Caki2 (cell line): ENCODE measurements at regions not wholly inside any gene's neighbourhood (a gene's known extent, or its start where the extent isn't known, plus 50 kb on each side); places are given as distances from the start of the nearest gene placed in this dataset.

Experiments used
- DNase-seq: peaks from one replicate; pipeline ENCODE4 v3.0.0-alpha.2; 2015; ENCODE audit warnings: low read depth
- in situ Hi-C: cut with HindIII; loops from 2 replicates; pipeline ENCODE4 v1.10.0; 2016; ENCODE audit warnings: low sequenced_read_pairs, low pct_unique_long_range_greater_than_20kb, mixed read lengths

- in situ Hi-C loops: no loop called here
- no peak for DNase-seq
These were observed 1258.2 kb upstream of the ALCAM start for GRCh38 chr3:104108522-104108921.

GRCh38 chr3:104126463-104126862, 1240.2 kb upstream of the ALCAM start:
- in situ Hi-C loops: no loop called here
- DNase-seq: no peak

- DNase-seq: no peak
- in situ Hi-C loops: no loop called here
These were observed 1239.7 kb upstream of the ALCAM start for GRCh38 chr3:104126864-104127553.

DNA sequence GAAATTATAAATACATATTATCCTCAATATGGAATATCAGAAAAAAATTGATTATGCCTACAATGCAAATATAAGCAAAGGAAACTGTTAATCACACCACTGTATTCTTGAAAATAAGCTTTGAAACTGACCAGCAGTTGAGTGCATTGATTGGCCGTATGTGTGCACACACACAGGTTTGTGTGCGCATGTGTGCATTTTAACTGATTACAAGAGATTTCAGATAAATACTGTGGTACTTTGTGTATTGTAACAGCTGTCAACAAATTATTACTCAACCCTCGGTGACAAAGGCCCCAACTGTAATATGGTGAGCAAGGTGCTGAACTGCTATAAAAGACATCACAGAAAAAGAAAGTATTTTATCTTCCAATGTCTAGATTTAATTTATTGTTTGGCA, 1238.9 kb upstream of the ALCAM start:
- in situ Hi-C loops: no loop called here
- no peak for DNase-seq

DNA sequence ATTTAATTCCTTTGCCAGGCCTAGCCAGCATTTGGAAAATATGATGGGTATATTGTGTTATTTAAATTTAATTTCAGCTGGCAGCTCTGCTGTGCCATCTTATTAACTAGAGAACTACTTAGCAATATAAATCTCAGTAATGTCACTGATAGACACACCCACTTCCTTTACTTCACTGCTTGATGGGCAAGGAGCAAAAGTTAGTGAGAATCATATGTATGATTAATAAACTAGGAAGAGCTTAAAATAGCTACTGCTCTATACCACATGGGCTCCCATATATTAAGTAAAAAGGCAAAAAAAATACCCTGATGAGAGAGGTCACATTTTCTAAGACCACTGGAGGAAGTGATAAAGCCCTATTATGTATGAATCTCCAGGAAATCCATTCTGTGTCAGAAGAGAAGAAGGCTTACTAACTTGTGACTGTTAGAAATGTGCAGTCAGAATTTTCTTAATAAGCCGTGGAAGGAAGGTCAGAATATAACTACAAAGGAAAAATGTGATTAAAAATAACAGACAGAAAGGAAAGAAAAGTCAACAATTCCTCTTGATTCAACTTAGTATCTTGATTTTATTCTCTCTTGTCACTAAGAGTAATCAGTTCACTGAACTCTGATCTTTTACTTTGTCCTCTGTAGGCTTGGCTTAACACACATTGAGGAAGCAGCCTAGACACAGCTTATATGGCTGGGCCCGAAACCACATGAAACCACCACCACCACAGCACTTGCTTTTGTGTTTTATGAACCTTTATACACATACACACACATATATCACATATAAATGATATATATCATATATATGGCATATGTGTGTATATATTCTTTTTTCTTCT, 1233.9 kb upstream of the ALCAM start:
- in situ Hi-C loops: no loop called here
- no peak for DNase-seq

- DNase-seq: no peak
These were observed 1233.1 kb upstream of the ALCAM start for GRCh38 chr3:104133630-104134029.

GRCh38 chr3:104137116-104137515, 1229.6 kb upstream of the ALCAM start:
- in situ Hi-C loops: no loop called here

More at GRCh38 chr3:104133630-104134029, 1233.1 kb upstream of the ALCAM start:
- in situ Hi-C loops: no loop called here

DNA sequence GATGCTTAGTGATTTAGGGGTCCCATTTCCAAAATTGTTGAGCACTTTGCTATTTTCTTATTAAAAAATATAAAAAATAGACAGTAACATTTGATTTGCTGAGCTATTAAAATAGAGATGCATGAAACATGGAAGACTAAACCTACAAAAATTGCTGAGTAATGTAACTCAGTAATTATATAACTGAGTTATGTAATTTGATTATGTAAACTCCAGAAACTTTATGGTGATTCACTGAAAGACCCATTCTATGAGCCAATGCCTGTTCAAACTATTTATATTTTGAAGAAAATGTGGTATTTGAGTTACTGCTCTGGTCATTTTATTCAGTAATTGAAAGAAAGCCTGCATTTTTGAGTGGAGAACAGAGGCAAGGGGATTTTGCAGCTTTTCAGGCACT, 1221.5 kb upstream of the ALCAM start:
- no peak for DNase-seq
- in situ Hi-C loops: no loop called here

More at GRCh38 chr3:104137116-104137515, 1229.6 kb upstream of the ALCAM start:
- DNase-seq: no peak

DNA sequence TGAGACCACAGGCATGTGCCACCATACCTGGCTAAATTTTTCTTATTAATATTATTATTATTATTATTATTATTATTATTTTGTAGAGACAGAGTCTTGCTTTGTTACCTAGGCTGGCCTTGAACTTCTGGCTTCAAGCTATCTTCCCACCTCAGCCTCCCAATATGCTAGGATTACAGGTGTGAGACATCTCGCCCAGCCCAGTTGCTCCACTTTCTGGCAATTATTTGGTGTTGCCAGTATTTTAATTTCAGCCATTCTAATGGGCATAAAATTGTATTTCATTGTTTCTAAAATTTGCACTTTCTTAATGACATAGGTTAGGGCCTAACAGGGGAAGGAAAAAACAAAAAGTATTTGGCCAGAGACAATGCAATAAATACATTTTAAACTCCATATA, 1217.6 kb upstream of the ALCAM start:
- DNase-seq: no peak
- in situ Hi-C loops: no loop called here

DNA sequence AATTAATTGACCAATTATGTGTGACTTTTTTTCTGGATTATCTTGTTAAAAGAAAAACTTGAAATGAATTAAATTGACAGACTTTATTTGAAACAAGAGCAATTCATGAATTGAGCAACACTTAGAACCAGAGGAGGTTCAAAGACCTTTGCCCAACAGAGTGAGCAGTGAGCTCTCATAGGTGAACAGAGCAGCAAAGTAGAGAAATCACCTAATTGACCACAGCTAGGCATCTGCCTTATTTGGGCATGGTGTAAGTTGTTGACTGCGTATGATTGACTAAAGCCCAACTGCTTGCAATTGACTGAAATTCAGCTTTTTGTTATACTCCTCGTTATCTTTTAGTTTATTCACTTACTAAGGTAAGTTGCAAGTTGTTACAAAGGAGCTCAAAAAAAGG, 1216.0 kb upstream of the ALCAM start:
- in situ Hi-C loops: no loop called here
- DNase-seq: no peak

DNA sequence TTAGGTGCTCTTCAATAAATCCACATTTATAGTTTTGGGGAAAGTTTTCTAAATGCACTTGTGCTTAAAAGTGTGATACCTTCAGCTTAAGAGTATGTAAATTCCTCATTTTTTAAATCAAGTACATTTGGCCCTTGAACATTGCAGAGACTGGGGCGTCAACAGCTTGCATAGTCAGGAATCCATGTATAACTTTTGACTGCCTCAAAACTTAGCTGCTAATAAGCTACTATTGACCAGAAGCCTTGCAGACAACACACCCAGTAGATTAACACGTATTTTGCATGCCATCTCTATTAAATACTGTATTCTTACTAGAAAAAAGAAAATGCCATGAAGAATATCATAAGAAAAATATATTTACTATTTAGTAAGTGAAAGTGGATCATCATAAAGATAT, 1211.8 kb upstream of the ALCAM start:
- DNase-seq: no peak
- in situ Hi-C loops: no loop called here

DNA sequence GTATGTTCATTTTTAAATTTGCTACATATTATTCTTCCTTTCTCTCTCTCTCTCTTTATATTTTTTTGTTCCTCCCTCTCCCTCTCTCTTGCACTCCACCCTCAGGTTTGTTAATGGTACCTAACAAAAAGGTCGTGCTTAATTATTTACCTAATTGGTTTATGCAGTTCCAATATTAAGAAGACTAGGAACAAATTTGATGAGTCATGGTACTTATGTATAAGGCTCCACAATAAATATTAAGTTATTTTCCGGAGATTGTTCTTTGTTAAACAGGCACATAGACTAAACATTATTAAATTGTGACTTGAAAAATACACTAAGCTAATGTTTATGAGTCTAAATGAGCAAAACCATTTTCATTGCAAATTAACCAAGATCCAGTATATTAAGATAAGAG, 1200.8 kb upstream of the ALCAM start:
- in situ Hi-C loops: no loop called here
- no peak for DNase-seq

- in situ Hi-C loops: no loop called here
- no peak for DNase-seq
These were observed 1198.3 kb upstream of the ALCAM start for GRCh38 chr3:104168386-104168785.

DNA sequence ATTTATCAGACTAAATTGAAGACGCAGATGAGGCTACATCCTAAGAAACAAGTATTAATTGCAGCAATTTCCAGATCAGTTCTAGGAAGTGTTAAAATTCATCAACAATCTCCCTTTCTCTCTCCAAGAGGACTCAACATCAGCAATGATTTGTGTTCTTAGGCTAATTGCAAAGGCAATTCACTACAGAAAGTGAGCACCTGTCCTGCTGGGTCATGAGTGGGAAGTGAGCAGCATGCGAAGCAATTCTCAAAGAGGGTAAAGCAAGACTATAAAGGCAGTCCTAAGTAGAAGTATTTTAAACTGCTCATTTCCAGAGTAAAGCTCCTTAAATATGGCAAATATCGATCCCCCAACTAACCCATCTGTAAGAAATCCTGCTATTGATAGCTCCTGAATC, 1191.0 kb upstream of the ALCAM start:
- no peak for DNase-seq
- in situ Hi-C loops: no loop called here

- DNase-seq: no peak
- in situ Hi-C loops: no loop called here
These were observed 1190.0 kb upstream of the ALCAM start for GRCh38 chr3:104176706-104177105.

DNA sequence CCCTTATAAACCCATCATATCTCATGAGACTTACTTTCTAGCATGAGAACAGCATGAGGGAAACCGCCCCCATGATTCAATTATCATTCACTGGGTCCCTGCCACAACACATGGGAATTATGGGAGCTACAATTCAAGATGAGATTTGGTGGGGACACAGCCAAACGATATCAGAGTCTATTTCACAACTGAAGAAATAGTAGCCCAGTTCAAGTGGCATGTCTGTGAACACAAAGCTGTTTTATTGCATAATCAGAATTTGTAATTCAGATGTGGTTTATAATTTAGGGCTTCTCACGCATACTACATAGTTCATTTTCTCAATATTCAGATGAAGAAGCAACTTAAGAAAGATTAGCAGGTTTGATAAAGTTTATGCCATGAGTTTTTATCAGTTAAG, 1188.0 kb upstream of the ALCAM start:
- in situ Hi-C loops: no loop called here
- DNase-seq: no peak

DNA sequence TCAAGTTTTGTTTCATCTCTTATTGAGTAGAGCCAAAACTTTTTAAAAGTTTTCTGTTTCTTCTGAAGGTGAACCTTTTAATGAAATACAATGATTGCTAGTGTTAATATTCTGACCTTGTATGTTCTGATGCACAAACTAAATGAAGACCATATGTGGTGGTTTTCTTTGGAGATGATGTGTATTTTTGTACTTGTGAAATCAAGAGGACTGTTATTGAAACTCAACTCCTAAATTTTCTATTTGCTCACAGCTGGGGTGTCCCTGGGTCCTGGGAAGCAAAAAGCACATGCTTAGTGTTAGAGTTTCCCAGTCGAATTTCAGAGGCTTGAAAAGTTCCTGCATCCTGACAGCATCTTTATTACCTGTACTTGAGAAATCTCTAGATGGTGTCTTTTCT, 1185.8 kb upstream of the ALCAM start:
- in situ Hi-C loops: no loop called here
- no peak for DNase-seq

DNA sequence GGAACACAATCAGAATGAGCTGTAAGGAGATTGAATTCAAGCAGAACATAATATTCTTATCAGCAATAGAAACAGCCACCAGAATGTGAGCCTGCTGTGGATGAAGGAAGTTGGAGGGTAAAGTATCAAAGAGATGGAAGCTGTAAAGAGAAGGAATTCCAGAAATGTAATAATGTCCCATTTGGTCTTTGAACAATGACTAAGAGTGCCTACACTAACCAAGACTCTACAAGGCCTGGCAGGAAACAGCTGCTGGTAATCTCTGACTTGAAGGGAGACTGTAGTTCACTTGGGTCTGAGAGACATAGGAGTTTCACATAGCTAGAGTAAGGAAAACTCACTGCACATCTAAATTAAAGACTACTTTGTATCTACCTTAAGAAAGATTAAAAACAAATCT, 1176.0 kb upstream of the ALCAM start:
- in situ Hi-C loops: no loop called here

GRCh38 chr3:104198131-104198530, 1168.6 kb upstream of the ALCAM start:
- in situ Hi-C loops: no loop called here
- DNase-seq: no peak

More for the DNA sequence above, 1176.0 kb upstream of the ALCAM start:
- DNase-seq: no peak

GRCh38 chr3:104206925-104207324, 1159.8 kb upstream of the ALCAM start:
- in situ Hi-C loops: no loop called here
- no peak for DNase-seq
